ENCODE measurements at regions not wholly inside any gene's neighbourhood (a gene's known extent, or its start where the extent isn't known, plus 50 kb on each side); places are given as distances from the start of the nearest gene placed in this dataset.

- TF ChIP-seq, protein P1, sequence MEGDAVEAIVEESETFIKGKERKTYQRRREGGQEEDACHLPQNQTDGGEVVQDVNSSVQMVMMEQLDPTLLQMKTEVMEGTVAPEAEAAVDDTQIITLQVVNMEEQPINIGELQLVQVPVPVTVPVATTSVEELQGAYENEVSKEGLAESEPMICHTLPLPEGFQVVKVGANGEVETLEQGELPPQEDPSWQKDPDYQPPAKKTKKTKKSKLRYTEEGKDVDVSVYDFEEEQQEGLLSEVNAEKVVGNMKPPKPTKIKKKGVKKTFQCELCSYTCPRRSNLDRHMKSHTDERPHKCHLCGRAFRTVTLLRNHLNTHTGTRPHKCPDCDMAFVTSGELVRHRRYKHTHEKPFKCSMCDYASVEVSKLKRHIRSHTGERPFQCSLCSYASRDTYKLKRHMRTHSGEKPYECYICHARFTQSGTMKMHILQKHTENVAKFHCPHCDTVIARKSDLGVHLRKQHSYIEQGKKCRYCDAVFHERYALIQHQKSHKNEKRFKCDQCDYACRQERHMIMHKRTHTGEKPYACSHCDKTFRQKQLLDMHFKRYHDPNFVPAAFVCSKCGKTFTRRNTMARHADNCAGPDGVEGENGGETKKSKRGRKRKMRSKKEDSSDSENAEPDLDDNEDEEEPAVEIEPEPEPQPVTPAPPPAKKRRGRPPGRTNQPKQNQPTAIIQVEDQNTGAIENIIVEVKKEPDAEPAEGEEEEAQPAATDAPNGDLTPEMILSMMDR (conservative IDR thresholded peaks at IDR 0.05): no peak
- no peak for TF ChIP-seq ZFX (IDR thresholded peaks at IDR 0.05)
Measured at GRCh38 chr2:85947593-85947992, 58.8 kb upstream of the ST3GAL5 start.

All from C4-2B (cell line).